ENCODE measurements at regions not wholly inside any gene's neighbourhood (a gene's known extent, or its start where the extent isn't known, plus 50 kb on each side); places are given as distances from the start of the nearest gene placed in this dataset.

- no peak for DNase-seq (ENCODE audit: low spot score)
Observed at GRCh38 chr2:64769392-64770044, 115.8 kb upstream of the SERTAD2 start.

- no peak for DNase-seq (ENCODE audit: low spot score)
Observed at GRCh38 chr2:64770137-64770780, 116.5 kb upstream of the SERTAD2 start.

GRCh38 chr2:64770781-64771334 lies 117.1 kb upstream of the SERTAD2 start:
- DNase-seq (ENCODE audit: low spot score) = peak; percentile 72

- no peak for DNase-seq (ENCODE audit: low spot score)
Observed at GRCh38 chr2:64771737-64772136, 118.0 kb upstream of the SERTAD2 start.

GRCh38 chr2:64773461-64774118 lies 119.9 kb upstream of the SERTAD2 start:
- DNase-seq (ENCODE audit: low spot score) = no peak

- DNase-seq (ENCODE audit: low spot score) = no peak
Observed at GRCh38 chr2:64777841-64778240, 124.1 kb upstream of the SERTAD2 start.

GRCh38 chr2:64779117-64779690 lies 125.5 kb upstream of the SERTAD2 start:
- no peak for DNase-seq (ENCODE audit: low spot score)

GRCh38 chr2:64780041-64780440 lies 126.3 kb upstream of the SERTAD2 start:
- DNase-seq (ENCODE audit: low spot score) = no peak

GRCh38 chr2:64781711-64782390 lies 128.1 kb upstream of the SERTAD2 start:
- DNase-seq (ENCODE audit: low spot score) = no peak

- no peak for DNase-seq (ENCODE audit: low spot score)
Observed at GRCh38 chr2:64784168-64785061, 130.7 kb upstream of the SERTAD2 start.

GRCh38 chr2:64785245-64785644 lies 131.5 kb upstream of the SERTAD2 start:
- DNase-seq (ENCODE audit: low spot score) = no peak

GRCh38 chr2:64786343-64787018 lies 132.8 kb upstream of the SERTAD2 start:
- no peak for DNase-seq (ENCODE audit: low spot score)

GRCh38 chr2:64787019-64787365 lies 133.3 kb upstream of the SERTAD2 start:
- DNase-seq (ENCODE audit: low spot score) = no peak

- peak; percentile 31 for DNase-seq (ENCODE audit: low spot score)
Observed at GRCh38 chr2:64787698-64788097, 134.0 kb upstream of the SERTAD2 start.

- DNase-seq (ENCODE audit: low spot score) = no peak
Observed at GRCh38 chr2:64789466-64790320, 136.0 kb upstream of the SERTAD2 start.

- peak; percentile 30 for DNase-seq (ENCODE audit: low spot score)
Observed at GRCh38 chr2:64792300-64792699, 138.6 kb upstream of the SERTAD2 start.

- DNase-seq (ENCODE audit: low spot score) = no peak
Observed at GRCh38 chr2:64792995-64793639, 139.4 kb upstream of the SERTAD2 start.

GRCh38 chr2:64793701-64794100 lies 140.0 kb upstream of the SERTAD2 start:
- DNase-seq (ENCODE audit: low spot score) = peak; percentile 15

- DNase-seq (ENCODE audit: low spot score) = no peak
Observed at GRCh38 chr2:64794426-64794995, 140.8 kb upstream of the SERTAD2 start.

Data from RKO (cell line).